GM19238 (cell line): ENCODE measurements at regions not wholly inside any gene's neighbourhood (a gene's known extent, or its start where the extent isn't known, plus 50 kb on each side); places are given as distances from the start of the nearest gene placed in this dataset.
"Not testable (repeated sequence)": the region's sequence is repeated elsewhere in the genome, so short reads cannot be mapped to it uniquely, and the experiment has no call there.

ENCODE experiments used
- DNase-seq: peaks from one replicate; pipeline ENCODE4 v3.0.0; 2011; ENCODE audit warnings: low spot score; ENCODE audit not compliant: insufficient read length

GRCh38 chr11:122401581-122401980, 253.9 kb upstream of the UBASH3B start:
- not testable (repeated sequence) for DNase-seq

GRCh38 chr11:122399375-122399774, 256.1 kb upstream of the UBASH3B start:
- DNase-seq: no peak

GRCh38 chr11:122398851-122399250, 256.7 kb upstream of the UBASH3B start:
- no peak for DNase-seq

GRCh38 chr11:122398167-122398566, 257.4 kb upstream of the UBASH3B start:
- DNase-seq: no peak

GRCh38 chr11:122395282-122395681, 260.2 kb upstream of the UBASH3B start:
- DNase-seq: no peak

- DNase-seq: no peak
Observed at GRCh38 chr11:122394313-122394712, 261.2 kb upstream of the UBASH3B start.

- no peak for DNase-seq
Observed at GRCh38 chr11:122393209-122393860, 262.2 kb upstream of the UBASH3B start.

- no peak for DNase-seq
Observed at GRCh38 chr11:122392508-122392907, 263.0 kb upstream of the UBASH3B start.

GRCh38 chr11:122391049-122391448, 264.5 kb upstream of the UBASH3B start:
- DNase-seq: no peak

- no peak for DNase-seq
Observed at GRCh38 chr11:122383186-122383585, 267.2 kb upstream of the BLID start.

- no peak for DNase-seq
Observed at GRCh38 chr11:122375687-122376399, 259.8 kb upstream of the BLID start.

- no peak for DNase-seq
Observed at GRCh38 chr11:122368796-122369195, 252.8 kb upstream of the BLID start.

GRCh38 chr11:122367809-122368231, 251.8 kb upstream of the BLID start:
- DNase-seq: no peak

GRCh38 chr11:122365610-122366360, 249.8 kb upstream of the BLID start:
- no peak for DNase-seq

- DNase-seq: no peak
Observed at GRCh38 chr11:122363296-122363695, 247.3 kb upstream of the BLID start.

GRCh38 chr11:122362381-122362780, 246.4 kb upstream of the BLID start:
- no peak for DNase-seq

- no peak for DNase-seq
Observed at GRCh38 chr11:122360875-122361274, 244.9 kb upstream of the BLID start.

- no peak for DNase-seq
Observed at GRCh38 chr11:122359081-122359571, 243.1 kb upstream of the BLID start.

GRCh38 chr11:122358292-122358691, 242.3 kb upstream of the BLID start:
- no peak for DNase-seq

- no peak for DNase-seq
Observed at GRCh38 chr11:122355968-122356367, 240.0 kb upstream of the BLID start.

- no peak for DNase-seq
Observed at GRCh38 chr11:122354025-122354697, 238.1 kb upstream of the BLID start.

- no peak for DNase-seq
Observed at GRCh38 chr11:122353561-122353960, 237.5 kb upstream of the BLID start.
